Suppressor macrophage treated with lipopolysaccharide for 1 hour (primary cell): ENCODE measurements at regions not wholly inside any gene's neighbourhood (a gene's known extent, or its start where the extent isn't known, plus 50 kb on each side); places are given as distances from the start of the nearest gene placed in this dataset.
"Not testable (repeated sequence)": the region's sequence is repeated elsewhere in the genome, so short reads cannot be mapped to it uniquely, and the experiment has no call there.

Experiments
- DNase-seq, 3 donors: peaks; one replicate each; pipeline ENCODE4 v3.0.0-alpha.2; 2020 to 2022

DNA sequence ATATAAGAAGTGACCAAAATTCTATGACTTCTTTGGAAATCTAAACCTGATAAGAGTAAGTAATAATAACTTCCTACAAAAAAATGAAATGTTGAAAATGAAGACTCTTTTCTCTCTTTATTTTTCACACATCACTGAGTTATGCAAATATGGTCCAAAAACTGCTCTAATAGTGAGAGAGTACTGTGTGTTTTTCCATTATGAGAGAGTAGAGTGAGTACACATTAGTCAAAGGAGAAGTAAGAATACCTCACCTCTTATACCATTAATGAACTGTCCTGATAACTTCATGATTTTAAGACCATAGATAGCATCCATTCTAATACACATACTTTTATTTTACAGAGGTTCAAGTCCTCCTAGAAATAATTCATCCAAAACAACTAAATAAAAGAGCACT lies 1310.2 kb downstream of the SI start:
- DNase-seq = no peak

DNA sequence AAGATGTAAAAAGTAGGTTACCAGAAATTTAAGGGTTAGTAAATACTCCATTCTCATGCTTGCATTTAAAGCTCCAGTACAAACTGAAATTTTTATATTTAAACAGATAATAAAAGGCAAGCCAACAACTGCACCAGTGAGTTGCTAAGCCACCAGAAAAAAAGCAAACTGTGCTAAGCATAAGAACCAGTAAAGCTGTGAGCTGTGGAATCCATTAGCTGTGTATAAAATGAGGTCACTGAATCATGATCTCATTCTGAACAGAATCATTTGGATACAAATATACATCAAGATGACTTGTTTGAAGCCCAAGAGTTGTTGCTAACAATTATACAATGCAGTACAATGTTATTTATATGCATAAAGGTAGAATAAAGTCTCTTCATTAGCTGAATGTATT lies 1312.2 kb downstream of the SI start:
- DNase-seq = no peak

DNA sequence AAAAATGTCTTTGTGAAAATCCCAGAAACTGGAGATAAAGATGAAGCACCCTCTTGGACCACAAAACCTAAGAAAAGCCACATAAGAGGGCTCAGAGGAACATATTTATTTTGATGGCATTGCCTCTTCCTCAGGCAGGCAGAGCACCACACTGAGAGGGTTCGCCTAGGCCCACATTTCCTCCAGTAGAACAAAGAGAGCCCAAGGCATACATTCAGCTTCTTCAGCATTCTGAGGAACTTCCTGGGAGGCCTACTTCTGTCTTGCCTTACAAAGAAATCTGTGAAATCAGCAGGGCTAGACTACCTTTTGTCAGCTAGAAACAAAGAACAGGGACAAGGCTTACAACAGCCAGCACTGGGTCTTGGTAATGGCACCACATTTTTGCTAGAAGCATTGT lies 1325.3 kb downstream of the SI start:
- no peak for DNase-seq

DNA sequence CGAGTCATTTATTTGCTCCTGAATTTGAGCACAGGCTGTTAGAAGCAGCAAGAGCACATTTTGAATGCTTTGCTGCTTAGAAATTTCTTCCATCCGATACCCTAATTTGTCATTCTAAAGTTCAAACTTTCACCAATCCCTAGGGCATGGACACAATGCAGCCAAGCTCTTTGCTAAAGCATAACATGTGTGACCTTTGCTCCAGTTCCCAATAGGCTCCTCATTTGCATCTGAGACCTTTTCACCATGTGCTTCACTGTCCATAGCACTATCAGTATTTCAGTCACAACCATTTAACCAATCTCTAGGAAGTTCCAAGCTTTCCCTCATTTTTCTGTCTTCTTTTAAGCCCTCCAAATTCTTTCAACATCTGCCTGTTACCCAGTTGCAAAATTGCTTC lies 1333.1 kb downstream of the SI start:
- no peak for DNase-seq

DNA sequence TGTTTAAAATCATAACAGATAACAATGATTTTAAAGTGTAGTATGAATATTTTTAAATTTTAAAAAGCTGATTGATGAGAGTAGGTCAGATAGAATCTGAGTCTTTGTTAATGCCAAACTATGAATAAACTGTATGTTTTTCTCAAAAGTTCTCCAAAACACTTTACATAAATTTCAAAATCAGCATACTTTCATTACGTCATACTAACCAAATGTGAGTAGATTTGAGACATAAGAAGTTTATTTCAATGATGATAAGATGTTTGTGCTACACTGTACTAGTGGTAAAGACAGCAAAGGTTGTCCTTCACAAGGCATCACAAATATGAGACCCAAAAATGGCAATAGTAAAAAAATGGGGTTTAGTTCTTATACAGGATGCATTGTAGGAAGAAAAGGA lies 1342.9 kb downstream of the SI start:
- DNase-seq = no peak

DNA sequence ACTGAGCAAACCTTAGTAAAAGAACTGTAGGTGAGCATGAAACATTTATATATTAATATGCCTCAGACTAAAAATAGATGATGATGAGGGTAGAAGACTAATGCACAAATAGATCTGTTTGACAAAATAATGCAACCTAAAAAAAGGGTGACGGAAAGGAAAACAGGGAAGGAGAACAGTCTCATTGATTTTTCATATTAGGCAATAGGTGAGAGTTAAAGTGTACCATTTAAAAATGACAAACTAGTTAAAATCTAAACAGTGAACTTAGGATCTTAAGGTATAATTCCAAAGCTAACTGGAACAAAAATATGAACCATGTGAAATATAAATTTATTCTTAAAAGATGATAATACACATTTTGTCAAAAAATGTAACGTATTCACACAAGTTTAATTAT lies 1347.6 kb downstream of the SI start:
- no peak for DNase-seq

DNA sequence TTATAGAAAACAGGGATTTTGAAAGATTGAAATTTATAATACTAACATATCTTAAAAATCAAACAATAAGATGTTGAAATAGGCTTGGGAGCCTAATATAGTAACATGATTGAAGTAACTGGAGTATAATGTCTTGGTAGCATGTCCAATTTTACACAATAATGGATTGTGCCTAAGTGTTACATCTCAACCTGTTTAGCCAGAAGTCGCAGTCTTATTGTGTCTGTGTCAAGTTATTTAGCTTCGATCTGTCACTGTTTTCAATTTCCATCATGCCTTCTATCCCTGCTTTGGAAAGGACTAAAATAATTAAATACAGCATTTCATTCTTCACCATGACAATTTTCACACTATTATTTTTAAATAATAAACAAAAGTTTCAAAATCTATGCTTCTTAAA lies 1352.2 kb downstream of the SI start:
- no peak for DNase-seq

DNA sequence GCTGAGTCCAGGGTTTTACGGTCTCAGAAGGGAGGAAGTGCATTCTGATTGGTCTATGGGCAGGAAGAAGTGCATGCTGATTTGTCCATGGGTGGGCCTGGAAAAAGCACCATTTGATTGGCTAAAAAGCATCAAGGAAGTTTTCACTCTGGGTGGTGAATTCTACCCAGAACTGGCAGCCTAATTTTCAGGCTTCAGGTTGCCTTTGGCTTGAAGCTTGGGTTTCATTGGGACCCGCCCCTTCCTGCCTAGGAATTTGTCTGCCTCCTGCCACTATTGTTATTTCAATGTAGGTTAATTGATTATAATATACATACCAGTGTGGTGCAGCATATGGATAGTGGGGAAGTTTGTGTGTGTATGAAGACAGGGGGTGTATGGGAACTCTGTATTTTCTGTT lies 1355.9 kb downstream of the SI start:
- no peak for DNase-seq

DNA sequence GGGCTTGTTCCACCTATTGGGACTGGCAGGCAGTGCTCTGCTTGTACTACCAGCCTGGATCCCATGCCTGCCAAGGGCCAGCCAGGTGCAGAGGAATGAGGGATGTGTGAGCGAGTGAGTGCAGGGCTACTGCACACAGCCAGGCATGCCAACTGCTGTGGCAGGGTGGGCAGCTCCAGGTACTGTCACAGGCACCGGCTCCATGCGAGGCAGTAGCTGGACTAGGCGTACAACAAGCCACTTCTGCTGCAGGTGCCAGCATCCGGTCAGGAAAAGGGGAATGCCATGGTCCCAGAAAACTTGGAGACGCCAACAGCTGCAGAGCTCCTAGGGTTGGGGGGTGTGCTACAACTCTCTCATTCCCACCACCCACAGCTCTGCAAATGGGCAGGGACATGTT lies 1356.7 kb downstream of the SI start:
- no peak for DNase-seq

DNA sequence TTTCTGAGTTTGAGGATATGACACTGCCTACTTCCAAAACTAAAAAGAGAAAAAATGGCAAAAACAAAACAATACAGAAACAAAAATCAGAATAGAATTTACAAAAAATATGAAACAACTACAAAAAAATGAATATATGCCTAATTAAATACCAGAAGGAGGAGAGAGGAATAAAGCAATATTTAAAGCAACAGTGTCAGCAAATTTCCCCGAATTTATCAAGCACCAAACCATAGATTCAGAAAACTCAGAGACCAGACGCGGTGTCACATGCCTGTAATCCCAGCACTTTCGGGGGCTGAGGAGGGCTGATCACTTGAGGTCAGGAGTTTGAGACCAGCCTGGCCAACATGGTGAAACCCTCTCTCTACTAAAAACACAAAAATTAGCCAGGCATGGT lies 1360.9 kb downstream of the SI start:
- DNase-seq = no peak

DNA sequence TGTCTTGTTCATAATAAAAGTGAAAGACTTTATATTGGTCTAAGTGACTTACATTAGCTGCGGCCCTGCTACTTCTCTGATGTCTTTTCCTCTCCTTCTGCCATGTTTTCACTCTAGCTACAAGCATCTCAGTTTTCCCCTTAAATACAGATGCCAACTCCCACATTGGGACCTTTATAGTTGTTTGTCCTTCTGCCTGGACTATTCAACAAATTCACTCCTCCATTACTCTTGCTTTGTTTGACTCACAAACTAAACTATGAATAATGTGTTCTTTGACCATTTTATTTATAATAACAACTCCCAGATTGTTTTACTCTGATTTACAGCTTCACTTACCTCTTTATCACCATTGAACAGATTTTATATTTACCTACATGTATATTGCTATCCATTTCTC lies 1369.9 kb downstream of the SI start:
- no peak for DNase-seq

DNA sequence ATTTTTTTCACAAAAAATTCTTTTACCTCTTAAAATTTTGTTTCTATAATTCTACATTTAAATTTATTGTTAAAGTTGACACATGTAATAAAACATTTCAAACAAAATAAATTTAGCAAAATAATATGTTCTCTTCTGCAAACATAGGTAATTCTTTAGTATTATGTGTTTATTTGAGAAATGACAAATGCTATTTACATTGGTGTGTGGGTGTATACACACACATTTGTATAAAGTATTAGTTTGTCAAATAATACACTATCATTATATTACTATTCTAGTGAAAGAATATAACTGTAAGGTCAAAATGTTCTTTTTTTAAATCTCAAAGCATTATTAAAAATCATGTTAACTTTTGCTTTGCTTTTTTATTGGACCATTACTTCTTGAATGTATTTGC lies 1370.6 kb downstream of the SI start:
- DNase-seq = no peak

DNA sequence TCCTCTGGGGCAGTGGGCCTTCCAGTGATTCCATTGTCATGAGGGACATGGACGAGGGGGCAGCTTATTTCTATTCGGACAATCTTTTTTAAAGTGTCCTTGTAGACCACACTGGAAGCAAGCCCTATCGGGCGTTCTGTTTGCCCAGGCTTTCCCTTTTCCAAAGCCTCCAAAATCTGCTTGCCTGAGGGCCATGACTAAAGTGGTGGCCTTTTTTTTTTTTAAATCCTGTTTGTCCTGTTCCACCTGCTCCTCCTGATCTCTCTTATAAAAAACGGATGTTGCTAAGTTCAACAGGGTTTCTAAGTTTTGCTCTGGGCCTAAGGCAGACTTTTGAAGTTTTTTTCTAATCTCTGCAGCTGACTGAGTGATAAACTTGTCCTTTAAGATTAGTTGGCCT lies 1380.1 kb downstream of the SI start:
- not testable (repeated sequence) for DNase-seq

DNA sequence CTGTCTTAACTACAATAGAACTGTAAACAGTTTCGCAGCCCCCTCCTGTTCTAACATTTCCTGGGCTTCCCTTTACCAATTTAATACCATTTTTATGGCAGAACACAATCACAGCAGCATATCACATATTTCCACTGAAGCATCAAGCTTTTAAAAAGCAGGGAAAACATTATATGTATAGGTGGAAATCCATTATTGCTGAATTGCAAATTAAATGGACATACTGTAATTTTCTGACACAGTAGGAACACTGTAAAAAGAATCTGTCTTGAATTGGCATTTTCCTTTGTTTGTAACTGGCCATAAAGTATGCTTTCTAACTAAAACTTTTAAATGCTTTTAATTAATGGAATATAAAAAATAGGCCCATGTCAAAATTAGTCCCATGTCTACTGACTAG lies 1385.8 kb downstream of the SI start:
- DNase-seq = no peak

DNA sequence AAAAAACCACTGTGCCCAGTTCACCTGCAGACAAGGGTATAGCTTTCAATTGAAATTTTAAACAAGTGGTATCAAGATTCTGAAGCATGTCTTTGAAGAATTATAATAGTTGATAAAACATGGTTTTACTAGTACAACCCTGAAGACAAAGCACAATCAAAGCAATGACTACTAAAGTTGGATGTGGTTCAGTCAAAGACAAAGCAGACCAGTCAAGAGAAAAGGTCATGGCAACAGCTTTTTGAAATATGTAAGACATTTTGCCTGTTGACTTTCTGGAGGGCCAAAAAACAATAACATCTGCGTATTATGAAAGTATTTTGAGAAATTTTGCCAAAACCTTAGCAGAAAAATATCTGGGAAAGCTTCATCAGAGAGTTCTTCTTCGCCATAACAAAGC lies 1393.6 kb downstream of the SI start:
- DNase-seq = no peak

DNA sequence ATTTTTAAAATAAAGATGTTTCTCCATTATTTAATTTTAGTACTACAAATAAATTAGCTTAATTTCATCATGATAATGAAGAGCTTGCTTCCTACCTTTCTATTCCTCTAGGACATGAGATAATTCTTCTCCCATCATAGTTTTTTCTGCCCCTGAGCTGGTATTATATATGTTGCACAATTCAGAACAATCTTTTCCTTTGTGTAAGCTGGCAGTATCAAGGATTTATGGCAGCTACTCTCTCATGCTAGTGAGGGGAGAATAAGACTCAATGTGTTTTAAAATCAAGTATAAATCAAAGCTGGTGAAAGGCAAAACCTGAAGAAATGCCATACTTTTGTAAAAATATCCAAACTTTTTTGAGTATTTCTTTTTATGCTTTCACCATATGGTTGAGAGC lies 1405.3 kb downstream of the SI start:
- DNase-seq = no peak

DNA sequence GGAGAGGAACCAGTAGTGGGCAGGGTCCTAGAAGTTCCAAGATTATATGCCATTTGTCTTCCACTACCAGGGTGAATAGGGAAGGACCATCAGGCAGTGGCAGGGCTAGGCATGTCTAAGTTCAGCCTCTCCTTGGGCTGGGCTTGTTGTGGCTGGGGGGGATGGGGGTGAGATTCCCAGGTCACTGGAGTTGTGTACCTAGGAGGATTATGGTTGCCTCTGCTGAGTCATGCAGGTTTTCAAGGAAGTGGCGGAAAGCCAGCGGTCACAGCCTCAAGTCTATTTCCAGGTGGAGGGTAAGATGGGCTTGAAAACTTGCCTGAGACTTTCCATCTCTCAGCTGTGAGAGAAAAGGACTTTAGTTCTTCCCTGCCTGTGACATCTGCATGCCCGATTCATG lies 1407.1 kb downstream of the SI start:
- no peak for DNase-seq

DNA sequence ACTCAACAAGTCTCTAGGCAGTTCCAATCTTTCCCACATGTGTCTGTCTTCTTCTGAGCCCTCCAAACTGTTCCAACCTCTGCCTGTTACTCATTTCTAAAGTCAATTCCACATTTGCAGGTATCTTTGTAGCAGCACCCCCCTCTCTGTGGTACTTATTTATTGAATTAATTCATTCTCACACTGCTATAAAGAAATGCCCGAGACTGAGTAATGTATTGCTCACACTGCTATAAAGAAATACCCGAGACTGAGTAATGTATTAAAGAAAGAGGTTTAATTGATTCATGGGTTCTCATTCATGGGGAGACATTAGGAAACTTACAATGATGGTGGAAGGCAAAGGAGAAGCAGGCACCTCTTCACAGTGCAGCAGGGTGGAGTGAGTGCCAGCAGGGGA lies 1413.8 kb downstream of the SI start:
- no peak for DNase-seq

DNA sequence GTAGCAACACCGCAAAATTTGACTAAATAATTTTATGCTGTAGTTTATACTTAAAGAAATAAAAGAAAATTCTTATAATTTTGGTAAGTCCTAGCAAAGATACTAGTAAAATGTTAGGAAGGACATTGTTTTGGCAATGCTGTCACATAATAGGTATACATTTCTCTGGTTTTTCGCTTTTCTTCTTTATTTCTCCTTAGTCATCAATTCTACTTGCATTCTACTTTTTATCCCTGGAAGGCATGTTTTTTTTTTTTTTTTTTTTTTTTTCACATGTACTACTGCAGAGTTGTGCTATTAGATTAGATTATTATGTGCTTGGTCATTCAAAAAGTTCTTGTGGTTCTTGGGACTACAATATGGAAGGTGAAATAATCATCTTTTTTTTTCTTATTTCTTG lies 1421.2 kb downstream of the SI start:
- DNase-seq = no peak

DNA sequence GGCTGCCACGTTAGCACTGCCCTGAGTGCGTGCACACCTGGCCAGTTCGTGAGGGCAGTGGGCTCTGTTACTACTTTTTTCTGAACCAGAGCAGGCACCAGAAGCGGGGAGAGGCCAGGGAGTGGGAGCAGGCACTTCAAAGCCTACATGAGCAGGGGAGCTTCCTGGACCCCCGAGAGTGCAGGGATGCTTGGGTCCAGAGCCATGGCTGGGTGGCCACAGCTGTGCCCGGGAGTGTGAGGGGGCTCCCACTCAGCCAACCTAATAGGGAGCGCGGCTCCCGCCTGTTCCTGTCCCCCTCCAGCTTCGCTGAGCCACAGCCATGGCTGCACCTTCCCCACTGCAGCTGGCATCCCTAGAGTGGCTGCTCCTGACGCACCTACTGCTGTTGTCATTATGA lies 1423.3 kb downstream of the SI start:
- no peak for DNase-seq

DNA sequence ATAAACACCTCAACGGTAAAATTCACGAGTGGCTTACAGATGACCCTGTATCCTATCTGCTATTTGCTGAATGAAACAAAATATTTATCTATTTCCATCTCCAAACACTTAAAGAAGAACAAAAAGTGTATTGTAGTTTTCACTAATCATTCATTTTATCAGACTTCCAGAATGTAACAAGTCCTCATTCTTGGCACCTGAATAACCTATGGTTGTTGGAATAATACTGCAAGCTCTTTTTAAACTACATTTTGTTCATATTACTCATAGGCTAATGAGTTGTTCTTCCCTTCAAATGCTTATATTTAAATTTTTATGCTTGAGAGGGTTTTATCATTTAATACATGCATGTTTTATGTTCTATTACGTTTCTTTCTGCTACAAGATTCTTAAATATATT lies 1434.1 kb downstream of the SI start:
- DNase-seq = no peak

DNA sequence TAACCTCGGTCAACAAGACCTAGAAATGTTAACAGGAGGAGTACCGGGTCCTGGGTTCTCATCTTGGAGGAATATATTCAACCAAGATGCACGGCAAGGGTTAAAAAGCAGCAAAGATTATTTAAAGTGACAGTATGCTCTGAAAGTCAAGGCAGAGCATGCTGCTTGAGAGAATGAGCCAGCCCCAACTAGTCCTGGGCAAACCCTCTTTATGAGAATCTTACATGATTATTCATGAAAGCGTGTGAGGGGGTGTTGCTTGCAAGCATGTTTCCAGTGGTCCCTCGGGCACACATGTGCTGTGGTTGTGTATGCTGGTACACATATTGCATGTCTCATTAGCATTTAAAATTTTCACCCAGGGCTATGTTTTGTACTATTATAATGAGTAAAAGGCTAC lies 1445.6 kb downstream of the SI start:
- DNase-seq = no peak

DNA sequence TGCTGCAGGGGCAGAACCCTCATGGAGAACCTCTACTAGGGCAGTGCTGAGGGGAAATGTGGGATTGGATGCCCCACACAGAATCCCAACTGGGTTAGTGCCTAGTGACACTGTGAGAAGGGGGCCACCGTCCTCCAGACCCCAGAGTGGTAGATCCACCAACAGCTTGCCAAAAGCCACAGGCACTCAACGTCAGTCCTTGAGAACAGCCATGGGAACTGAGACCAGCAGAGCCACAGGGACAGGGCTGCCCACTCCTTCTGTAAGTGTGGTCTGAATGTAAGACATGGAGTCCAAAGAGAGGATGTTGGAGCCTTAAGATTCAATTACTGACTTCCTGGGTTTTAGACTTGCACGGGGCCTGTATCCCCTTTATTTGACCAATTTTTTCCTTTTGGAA lies 1451.5 kb downstream of the SI start:
- no peak for DNase-seq

DNA sequence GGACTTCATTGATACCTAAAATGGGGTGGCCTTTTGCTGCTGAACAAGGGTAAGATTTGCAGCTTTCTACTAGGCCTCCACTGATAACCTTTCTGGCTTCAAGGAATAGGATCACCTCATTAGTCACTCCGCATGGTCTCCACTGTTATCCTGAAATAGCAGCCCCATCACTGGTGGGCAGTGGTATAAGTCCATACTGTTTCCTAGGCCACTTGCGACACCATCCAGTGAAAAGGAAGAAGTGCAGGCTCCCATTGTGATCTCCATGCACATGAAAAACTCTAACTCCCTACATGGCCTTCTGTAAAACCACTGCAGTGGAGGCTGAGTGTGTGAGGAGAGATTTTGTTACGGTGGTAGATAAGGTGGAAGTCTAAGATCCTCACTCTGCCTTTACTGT lies 1455.9 kb downstream of the SI start:
- DNase-seq = no peak

DNA sequence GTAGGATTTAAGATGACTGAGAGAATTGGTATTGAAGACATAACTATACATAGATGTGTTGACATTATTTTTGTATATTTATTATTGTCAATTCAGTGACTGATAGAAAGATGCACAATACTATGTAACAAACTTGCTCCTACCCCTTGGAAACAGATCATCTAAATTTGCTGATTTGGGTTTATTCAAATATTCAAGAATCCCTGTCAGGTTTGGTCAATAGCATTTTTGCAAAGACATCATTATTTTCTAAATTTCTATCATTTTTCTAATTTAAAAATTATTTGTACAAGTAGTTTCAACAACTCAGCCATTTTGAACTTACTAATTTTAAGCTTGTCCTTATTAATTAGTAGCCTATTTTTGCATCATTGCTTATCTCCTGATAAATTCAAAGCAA lies 1463.4 kb downstream of the SI start:
- DNase-seq = no peak

DNA sequence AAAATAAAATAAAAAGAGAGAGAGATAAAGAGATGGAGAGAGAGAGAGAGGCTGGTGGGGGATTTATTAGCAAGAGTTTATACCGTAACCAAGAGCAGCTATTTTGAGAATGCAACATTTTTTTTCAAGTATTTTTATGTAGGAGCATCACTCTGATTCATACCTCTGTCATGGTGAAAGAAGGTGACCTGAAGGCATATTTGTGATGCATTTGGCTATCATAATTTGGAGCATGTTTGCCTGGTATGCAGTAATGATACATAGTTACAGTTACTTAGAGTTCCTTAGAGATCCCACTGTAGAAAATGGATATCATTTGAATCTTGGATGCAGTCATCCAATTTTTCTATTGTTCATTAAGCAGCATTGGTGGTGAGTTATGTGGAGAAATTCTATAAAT lies 1472.4 kb downstream of the SI start:
- DNase-seq = no peak

DNA sequence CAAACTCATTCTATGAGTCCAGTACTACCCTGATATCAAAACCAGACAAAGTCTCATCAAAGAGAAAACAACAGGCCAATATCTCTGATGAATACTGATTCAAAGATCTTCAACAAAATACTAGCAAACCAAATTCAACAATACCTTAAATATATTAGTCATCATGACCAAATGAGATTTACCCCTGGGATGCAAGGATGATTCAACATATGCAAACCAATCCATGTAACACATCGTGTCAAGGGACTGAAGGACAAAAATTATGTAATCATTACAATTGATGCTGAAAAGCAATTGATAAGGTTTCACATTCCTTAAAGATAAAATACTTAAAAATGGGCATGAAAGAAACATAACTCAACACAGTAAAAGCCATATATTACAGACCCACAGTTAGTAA lies 1476.9 kb downstream of the SI start:
- no peak for DNase-seq
